ENCODE measurements at regions not wholly inside any gene's neighbourhood (a gene's known extent, or its start where the extent isn't known, plus 50 kb on each side); places are given as distances from the start of the nearest gene placed in this dataset.
"Not testable (repeated sequence)": the region's sequence is repeated elsewhere in the genome, so short reads cannot be mapped to it uniquely, and the experiment has no call there.

- DNase-seq (ENCODE audit: low read depth, low spot score): peak; percentile 46
Observed at GRCh38 chr2:187206071-187206470, 242.0 kb downstream of the CALCRL start.

GRCh38 chr2:187198136-187198535, 249.9 kb downstream of the CALCRL start:
- DNase-seq (ENCODE audit: low read depth, low spot score): no peak

- no peak for DNase-seq (ENCODE audit: low read depth, low spot score)
Observed at GRCh38 chr2:187194049-187194448, 254.0 kb downstream of the CALCRL start.

- no peak for DNase-seq (ENCODE audit: low read depth, low spot score)
Observed at GRCh38 chr2:187188783-187189631, 259.0 kb downstream of the CALCRL start.

GRCh38 chr2:187187519-187187918, 260.5 kb downstream of the CALCRL start:
- no peak for DNase-seq (ENCODE audit: low read depth, low spot score)

- no peak for DNase-seq (ENCODE audit: low read depth, low spot score)
Observed at GRCh38 chr2:187180529-187180928, 267.5 kb downstream of the CALCRL start.

GRCh38 chr2:187178876-187179275, 269.2 kb downstream of the CALCRL start:
- DNase-seq (ENCODE audit: low read depth, low spot score): not testable (repeated sequence)

GRCh38 chr2:187177253-187177652, 270.8 kb downstream of the CALCRL start:
- no peak for DNase-seq (ENCODE audit: low read depth, low spot score)

GRCh38 chr2:187174582-187174981, 273.5 kb downstream of the CALCRL start:
- DNase-seq (ENCODE audit: low read depth, low spot score): peak; percentile 7

- no peak for DNase-seq (ENCODE audit: low read depth, low spot score)
Observed at GRCh38 chr2:187171318-187171717, 276.7 kb downstream of the CALCRL start.

GRCh38 chr2:187169864-187170263, 278.2 kb downstream of the CALCRL start:
- no peak for DNase-seq (ENCODE audit: low read depth, low spot score)

GRCh38 chr2:187168720-187169713, 279.0 kb downstream of the CALCRL start:
- DNase-seq (ENCODE audit: low read depth, low spot score): no peak

- DNase-seq (ENCODE audit: low read depth, low spot score): no peak
Observed at GRCh38 chr2:187167491-187167890, 280.6 kb downstream of the CALCRL start.

- DNase-seq (ENCODE audit: low read depth, low spot score): peak; percentile 27
Observed at GRCh38 chr2:187165936-187166610, 282.0 kb downstream of the CALCRL start.

GRCh38 chr2:187158452-187158851, 289.6 kb downstream of the CALCRL start:
- no peak for DNase-seq (ENCODE audit: low read depth, low spot score)

GRCh38 chr2:187157046-187157445, 291.0 kb downstream of the CALCRL start:
- no peak for DNase-seq (ENCODE audit: low read depth, low spot score)

GRCh38 chr2:187155476-187155875, 292.6 kb downstream of the CALCRL start:
- DNase-seq (ENCODE audit: low read depth, low spot score): no peak

GRCh38 chr2:187150670-187151069, 297.4 kb downstream of the CALCRL start:
- DNase-seq (ENCODE audit: low read depth, low spot score): no peak

GRCh38 chr2:187148059-187148714, 299.2 kb upstream of the ZSWIM2 start:
- no peak for DNase-seq (ENCODE audit: low read depth, low spot score)

- DNase-seq (ENCODE audit: low read depth, low spot score): no peak
Observed at GRCh38 chr2:187143537-187143936, 294.6 kb upstream of the ZSWIM2 start.

- no peak for DNase-seq (ENCODE audit: low read depth, low spot score)
Observed at GRCh38 chr2:187139469-187139868, 290.5 kb upstream of the ZSWIM2 start.
